ENCODE measurements at regions not wholly inside any gene's neighbourhood (a gene's known extent, or its start where the extent isn't known, plus 50 kb on each side); places are given as distances from the start of the nearest gene placed in this dataset.

DNA sequence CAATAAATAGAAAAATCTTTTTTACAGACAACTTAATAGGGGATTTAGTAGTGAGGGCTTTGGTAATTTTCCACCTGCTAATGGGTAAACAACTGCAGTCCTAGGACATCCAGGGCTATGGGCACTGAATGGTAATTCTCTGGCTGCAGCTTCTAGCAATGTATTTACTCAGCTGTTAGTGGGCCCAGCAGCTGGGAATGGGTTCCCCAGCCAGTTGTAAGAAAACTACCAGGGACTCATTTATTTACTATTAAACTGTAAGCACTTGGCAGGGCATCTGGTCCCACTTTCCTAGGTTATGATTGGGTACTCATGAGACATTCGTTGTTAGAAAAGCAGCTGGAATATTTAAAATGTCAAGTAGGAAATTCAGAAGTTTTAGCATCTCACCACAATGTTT is 363.8 kb upstream of the TRIB2 start:
- TF ChIP-seq POLR2A (IDR thresholded peaks at IDR 0.05) (no peak), POLR2AphosphoS5 (IDR thresholded peaks at IDR 0.05) (peak; percentile 33), CTCF (IDR thresholded peaks at IDR 0.05) (no peak)
